ENCODE measurements at regions not wholly inside any gene's neighbourhood (a gene's known extent, or its start where the extent isn't known, plus 50 kb on each side); places are given as distances from the start of the nearest gene placed in this dataset.

- TF ChIP-seq CTCF (IDR thresholded peaks at IDR 0.05; ENCODE audit: extremely low read depth, insufficient read depth, missing control alignments): no peak
- in situ Hi-C loops (cut with MboI; ENCODE audit: low pct_unique_long_range_greater_than_20kb, low sequenced_read_pairs, unreplicated experiment): no loop called here
- DNase-seq (ENCODE audit: low spot score): peak; percentile 50
These were observed 1404.2 kb upstream of the CELF2 start for GRCh38 chr10:9613338-9614075.

- no peak for DNase-seq (ENCODE audit: low spot score)
- in situ Hi-C loops (cut with MboI; ENCODE audit: low pct_unique_long_range_greater_than_20kb, low sequenced_read_pairs, unreplicated experiment): no loop called here
These were observed 1402.5 kb upstream of the CELF2 start for GRCh38 chr10:9615189-9615588.

GRCh38 chr10:9621216-9621615 lies 1396.5 kb upstream of the CELF2 start:
- DNase-seq (ENCODE audit: low spot score): no peak
- no peak for TF ChIP-seq CTCF (IDR thresholded peaks at IDR 0.05; ENCODE audit: extremely low read depth, insufficient read depth, missing control alignments)
- in situ Hi-C loops (cut with MboI; ENCODE audit: low pct_unique_long_range_greater_than_20kb, low sequenced_read_pairs, unreplicated experiment): no loop called here

More at GRCh38 chr10:9615189-9615588, 1402.5 kb upstream of the CELF2 start:
- TF ChIP-seq CTCF (IDR thresholded peaks at IDR 0.05; ENCODE audit: extremely low read depth, insufficient read depth, missing control alignments): no peak

GRCh38 chr10:9625304-9625703 lies 1392.4 kb upstream of the CELF2 start:
- no peak for DNase-seq (ENCODE audit: low spot score)
- no peak for TF ChIP-seq CTCF (IDR thresholded peaks at IDR 0.05; ENCODE audit: extremely low read depth, insufficient read depth, missing control alignments)

GRCh38 chr10:9634466-9634865 lies 1383.2 kb upstream of the CELF2 start:
- no peak for DNase-seq (ENCODE audit: low spot score)
- TF ChIP-seq CTCF (IDR thresholded peaks at IDR 0.05; ENCODE audit: extremely low read depth, insufficient read depth, missing control alignments): no peak
- in situ Hi-C loops (cut with MboI; ENCODE audit: low pct_unique_long_range_greater_than_20kb, low sequenced_read_pairs, unreplicated experiment): no loop called here

More at GRCh38 chr10:9625304-9625703, 1392.4 kb upstream of the CELF2 start:
- in situ Hi-C loops (cut with MboI; ENCODE audit: low pct_unique_long_range_greater_than_20kb, low sequenced_read_pairs, unreplicated experiment): no loop called here

- in situ Hi-C loops (cut with MboI; ENCODE audit: low pct_unique_long_range_greater_than_20kb, low sequenced_read_pairs, unreplicated experiment): no loop called here
- DNase-seq (ENCODE audit: low spot score): no peak
- no peak for TF ChIP-seq CTCF (IDR thresholded peaks at IDR 0.05; ENCODE audit: extremely low read depth, insufficient read depth, missing control alignments)
These were observed 1382.0 kb upstream of the CELF2 start for GRCh38 chr10:9635691-9636090.

Data from GM13977 (cell line).